ENCODE measurements at regions not wholly inside any gene's neighbourhood (a gene's known extent, or its start where the extent isn't known, plus 50 kb on each side); places are given as distances from the start of the nearest gene placed in this dataset.

GRCh38 chr21:35169574-35169973, 120.5 kb upstream of the RUNX1 start:
- TF ChIP-seq, protein P1, sequence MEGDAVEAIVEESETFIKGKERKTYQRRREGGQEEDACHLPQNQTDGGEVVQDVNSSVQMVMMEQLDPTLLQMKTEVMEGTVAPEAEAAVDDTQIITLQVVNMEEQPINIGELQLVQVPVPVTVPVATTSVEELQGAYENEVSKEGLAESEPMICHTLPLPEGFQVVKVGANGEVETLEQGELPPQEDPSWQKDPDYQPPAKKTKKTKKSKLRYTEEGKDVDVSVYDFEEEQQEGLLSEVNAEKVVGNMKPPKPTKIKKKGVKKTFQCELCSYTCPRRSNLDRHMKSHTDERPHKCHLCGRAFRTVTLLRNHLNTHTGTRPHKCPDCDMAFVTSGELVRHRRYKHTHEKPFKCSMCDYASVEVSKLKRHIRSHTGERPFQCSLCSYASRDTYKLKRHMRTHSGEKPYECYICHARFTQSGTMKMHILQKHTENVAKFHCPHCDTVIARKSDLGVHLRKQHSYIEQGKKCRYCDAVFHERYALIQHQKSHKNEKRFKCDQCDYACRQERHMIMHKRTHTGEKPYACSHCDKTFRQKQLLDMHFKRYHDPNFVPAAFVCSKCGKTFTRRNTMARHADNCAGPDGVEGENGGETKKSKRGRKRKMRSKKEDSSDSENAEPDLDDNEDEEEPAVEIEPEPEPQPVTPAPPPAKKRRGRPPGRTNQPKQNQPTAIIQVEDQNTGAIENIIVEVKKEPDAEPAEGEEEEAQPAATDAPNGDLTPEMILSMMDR (IDR thresholded peaks at IDR 0.05): no peak
- TF ChIP-seq POLR2A (IDR thresholded peaks at IDR 0.05) (no peak), POLR2AphosphoS5 (IDR thresholded peaks at IDR 0.05) (no peak), EP300 (IDR thresholded peaks at IDR 0.05) (no peak)

Measured in suprapubic skin (tissue), 4 donors.